ENCODE measurements at regions not wholly inside any gene's neighbourhood (a gene's known extent, or its start where the extent isn't known, plus 50 kb on each side); places are given as distances from the start of the nearest gene placed in this dataset.
"Not testable (repeated sequence)": the region's sequence is repeated elsewhere in the genome, so short reads cannot be mapped to it uniquely, and the experiment has no call there.

- DNase-seq, result no peak
- no peak overlapping the region for H3K27ac Mint-ChIP-seq
- H3K36me3 Mint-ChIP-seq (ENCODE audit: low read depth), result no peaks in the 10 kb centered on the region
- no peak overlapping the region for H3K4me3 Mint-ChIP-seq
- H3K4me1 Mint-ChIP-seq (ENCODE audit: low read depth), result no peaks in the 10 kb centered on the region
- H3K9me3 Mint-ChIP-seq, result peaks cover 3% of the 10 kb centered on the region
- no peaks in the 10 kb centered on the region for H3K27me3 Mint-ChIP-seq
These were observed 485.7 kb downstream of the CSNK1G3 start for GRCh38 chr5:123997462-123998215.

- H3K27me3 Mint-ChIP-seq, result no peaks in the 10 kb centered on the region
- H3K9me3 Mint-ChIP-seq, result peaks cover 3% of the 10 kb centered on the region
- DNase-seq, result no peak
- H3K4me1 Mint-ChIP-seq (ENCODE audit: low read depth), result no peaks in the 10 kb centered on the region
- no peak overlapping the region for H3K4me3 Mint-ChIP-seq
- H3K27ac Mint-ChIP-seq, result no peak overlapping the region
- no peaks in the 10 kb centered on the region for H3K36me3 Mint-ChIP-seq (ENCODE audit: low read depth)
These were observed 485.1 kb downstream of the CSNK1G3 start for GRCh38 chr5:123997064-123997461.

GRCh38 chr5:123992641-123993040 is 480.7 kb downstream of the CSNK1G3 start:
- no peaks in the 10 kb centered on the region for H3K36me3 Mint-ChIP-seq (ENCODE audit: low read depth)
- H3K4me3 Mint-ChIP-seq, result no peak overlapping the region
- H3K27ac Mint-ChIP-seq, result no peak overlapping the region
- no peaks in the 10 kb centered on the region for H3K27me3 Mint-ChIP-seq
- no peak for DNase-seq
- no peaks in the 10 kb centered on the region for H3K4me1 Mint-ChIP-seq (ENCODE audit: low read depth)
- peaks cover 3% of the 10 kb centered on the region for H3K9me3 Mint-ChIP-seq

GRCh38 chr5:123987956-123988355 is 476.0 kb downstream of the CSNK1G3 start:
- DNase-seq, result no peak
- Mint-ChIP-seq H3K4me3 (no peak overlapping the region), H3K27me3 (no peaks in the 10 kb centered on the region), H3K9me3 (peaks cover 20% of the 10 kb centered on the region), H3K27ac (no peak overlapping the region), H3K36me3 (ENCODE audit: low read depth) (no peaks in the 10 kb centered on the region), H3K4me1 (ENCODE audit: low read depth) (no peaks in the 10 kb centered on the region)

- no peaks in the 10 kb centered on the region for H3K4me1 Mint-ChIP-seq (ENCODE audit: low read depth)
- H3K36me3 Mint-ChIP-seq (ENCODE audit: low read depth), result no peaks in the 10 kb centered on the region
- H3K4me3 Mint-ChIP-seq, result no peak overlapping the region
- no peaks in the 10 kb centered on the region for H3K9me3 Mint-ChIP-seq
- H3K27ac Mint-ChIP-seq, result no peak overlapping the region
- DNase-seq, result no peak
- no peaks in the 10 kb centered on the region for H3K27me3 Mint-ChIP-seq
These were observed 464.5 kb downstream of the CSNK1G3 start for GRCh38 chr5:123976379-123977033.

- H3K9me3 Mint-ChIP-seq; H3K4me1 Mint-ChIP-seq (ENCODE audit: low read depth); DNase-seq; H3K4me3 Mint-ChIP-seq; H3K27ac Mint-ChIP-seq; H3K27me3 Mint-ChIP-seq; H3K36me3 Mint-ChIP-seq (ENCODE audit: low read depth): not testable (repeated sequence)
These were observed 463.5 kb downstream of the CSNK1G3 start for GRCh38 chr5:123975521-123975920.

- no peaks in the 10 kb centered on the region for H3K27me3 Mint-ChIP-seq
- H3K4me1 Mint-ChIP-seq (ENCODE audit: low read depth), result no peaks in the 10 kb centered on the region
- no peak for DNase-seq
- H3K27ac Mint-ChIP-seq, result no peak overlapping the region
- peaks cover 2% of the 10 kb centered on the region for H3K9me3 Mint-ChIP-seq
- no peaks in the 10 kb centered on the region for H3K36me3 Mint-ChIP-seq (ENCODE audit: low read depth)
- no peak overlapping the region for H3K4me3 Mint-ChIP-seq
These were observed 454.8 kb downstream of the CSNK1G3 start for GRCh38 chr5:123966781-123967180.

GRCh38 chr5:123965626-123966025 is 453.6 kb downstream of the CSNK1G3 start:
- Mint-ChIP-seq H3K9me3 (no peaks in the 10 kb centered on the region), H3K36me3 (ENCODE audit: low read depth) (no peaks in the 10 kb centered on the region), H3K4me1 (ENCODE audit: low read depth) (no peaks in the 10 kb centered on the region), H3K4me3 (no peak overlapping the region), H3K27me3 (no peaks in the 10 kb centered on the region), H3K27ac (no peak overlapping the region)
- no peak for DNase-seq

- no peak for DNase-seq
These were observed 452.9 kb downstream of the CSNK1G3 start for GRCh38 chr5:123964884-123965283.

GRCh38 chr5:123960526-123960925 is 448.5 kb downstream of the CSNK1G3 start:
- H3K4me3 Mint-ChIP-seq, result no peak overlapping the region
- no peaks in the 10 kb centered on the region for H3K9me3 Mint-ChIP-seq
- H3K36me3 Mint-ChIP-seq (ENCODE audit: low read depth), result no peaks in the 10 kb centered on the region
- no peaks in the 10 kb centered on the region for H3K4me1 Mint-ChIP-seq (ENCODE audit: low read depth)
- no peak for DNase-seq
- H3K27me3 Mint-ChIP-seq, result no peaks in the 10 kb centered on the region
- no peak overlapping the region for H3K27ac Mint-ChIP-seq

More at GRCh38 chr5:123964884-123965283, 452.9 kb downstream of the CSNK1G3 start:
- no peaks in the 10 kb centered on the region for H3K4me1 Mint-ChIP-seq (ENCODE audit: low read depth)
- no peaks in the 10 kb centered on the region for H3K9me3 Mint-ChIP-seq
- no peaks in the 10 kb centered on the region for H3K36me3 Mint-ChIP-seq (ENCODE audit: low read depth)
- no peak overlapping the region for H3K4me3 Mint-ChIP-seq
- no peak overlapping the region for H3K27ac Mint-ChIP-seq
- H3K27me3 Mint-ChIP-seq, result no peaks in the 10 kb centered on the region

- Mint-ChIP-seq H3K4me1 (ENCODE audit: low read depth) (no peaks in the 10 kb centered on the region), H3K9me3 (peaks cover 4% of the 10 kb centered on the region), H3K4me3 (no peak overlapping the region), H3K36me3 (ENCODE audit: low read depth) (no peaks in the 10 kb centered on the region), H3K27ac (no peak overlapping the region), H3K27me3 (no peaks in the 10 kb centered on the region)
- no peak for DNase-seq
These were observed 439.6 kb downstream of the CSNK1G3 start for GRCh38 chr5:123951582-123951977.

- Mint-ChIP-seq H3K4me3 (no peak overlapping the region), H3K9me3 (peaks cover 4% of the 10 kb centered on the region), H3K27ac (no peak overlapping the region), H3K36me3 (ENCODE audit: low read depth) (no peaks in the 10 kb centered on the region), H3K27me3 (no peaks in the 10 kb centered on the region), H3K4me1 (ENCODE audit: low read depth) (no peaks in the 10 kb centered on the region)
- no peak for DNase-seq
These were observed 439.0 kb downstream of the CSNK1G3 start for GRCh38 chr5:123950701-123951581.

GRCh38 chr5:123949807-123950340 is 437.9 kb downstream of the CSNK1G3 start:
- H3K4me1 Mint-ChIP-seq (ENCODE audit: low read depth), result no peaks in the 10 kb centered on the region
- no peak overlapping the region for H3K27ac Mint-ChIP-seq
- no peak for DNase-seq
- H3K27me3 Mint-ChIP-seq, result no peaks in the 10 kb centered on the region
- no peak overlapping the region for H3K4me3 Mint-ChIP-seq
- H3K9me3 Mint-ChIP-seq, result peaks cover under 1% of the 10 kb centered on the region
- H3K36me3 Mint-ChIP-seq (ENCODE audit: low read depth), result no peaks in the 10 kb centered on the region

- DNase-seq, result no peak
- H3K9me3 Mint-ChIP-seq, result no peaks in the 10 kb centered on the region
- H3K4me3 Mint-ChIP-seq, result no peak overlapping the region
- no peak overlapping the region for H3K27ac Mint-ChIP-seq
- no peaks in the 10 kb centered on the region for H3K36me3 Mint-ChIP-seq (ENCODE audit: low read depth)
- H3K4me1 Mint-ChIP-seq (ENCODE audit: low read depth), result no peaks in the 10 kb centered on the region
- H3K27me3 Mint-ChIP-seq, result no peaks in the 10 kb centered on the region
These were observed 437.2 kb downstream of the CSNK1G3 start for GRCh38 chr5:123949043-123949804.
